ENCODE measurements at regions not wholly inside any gene's neighbourhood (a gene's known extent, or its start where the extent isn't known, plus 50 kb on each side); places are given as distances from the start of the nearest gene placed in this dataset.

- TF ChIP-seq POLR2A (IDR thresholded peaks at IDR 0.05; ENCODE audit: borderline replicate concordance, extremely low read depth, insufficient read depth, insufficient read length) = no peak
- TF ChIP-seq POLR2AphosphoS5 (IDR thresholded peaks at IDR 0.05; ENCODE audit: low read depth, low read length) = no peak
- no peak for TF ChIP-seq TCF7L2 (IDR thresholded peaks at IDR 0.05; ENCODE audit: borderline replicate concordance, extremely low read depth, insufficient read depth, insufficient read length)
- TF ChIP-seq ZNF274 (IDR thresholded peaks at IDR 0.05; ENCODE audit: low read depth, low read length) = no peak
- TF ChIP-seq CTCF (IDR thresholded peaks at IDR 0.05 in 2 of 3, conservative IDR thresholded peaks at IDR 0.05 in 1 of 3; ENCODE audit: borderline replicate concordance in 1 of 3, insufficient read depth in 1 of 3, low read depth in 2 of 3, low read length in 2 of 3) = no peak
- TF ChIP-seq ZBTB33 (IDR thresholded peaks at IDR 0.05; ENCODE audit: extremely low read depth, insufficient replicate concordance, low read length) = no peak
- no peak for TF ChIP-seq MAX (IDR thresholded peaks at IDR 0.05)
These were observed 96.6 kb downstream of the SUDS3 start for GRCh38 chr12:118472940-118473339.

Data from HCT116 (cell line).